PC-3 (cell line): ENCODE measurements at regions not wholly inside any gene's neighbourhood (a gene's known extent, or its start where the extent isn't known, plus 50 kb on each side); places are given as distances from the start of the nearest gene placed in this dataset.

Source experiments
- ATAC-seq: fragments of 200-7000 bp; cut with Tn5 transposase; 2 replicates; pipeline ENCODE4 v1.9.1; 2020; ENCODE audit warnings: mild to moderate bottlenecking, moderate library complexity
- BruUV-seq: library from RNA; stranded (reverse); fragments of 400-500 nt; replicated peaks from 2 replicates; lab custom pipeline; 2021; lab: Mats Ljungman, UMichigan
- CTCF ChIA-PET: fragments of 300-600 bp; sonication (Branson Sonifier 250); formaldehyde crosslinking; loops from one replicate; lab custom pipeline; 2022; ENCODE audit warnings: antibody characterized with exemption; lab: Charles Lee
- POLR2A ChIA-PET: fragments of 300-600 bp; sonication (Branson Sonifier 250); formaldehyde crosslinking; loops from one replicate; lab custom pipeline; 2022; ENCODE audit warnings: antibody characterized with exemption; ENCODE audit not compliant: unreplicated experiment; lab: Charles Lee
- DNase-seq: peaks from one replicate; pipeline ENCODE4 v3.0.0-alpha.2; 2015
- H2AFZ ChIP-seq: fragments of 300-600 bp; sonication (generic); 2 replicates; pipeline ENCODE4 v1.6.0; 2016; ENCODE audit warnings: antibody characterized with exemption, low read length
- H3F3A ChIP-seq: fragments of 300-600 bp; sonication (generic); one replicate; pipeline ENCODE4 v1.6.0; 2017; ENCODE audit warnings: antibody characterized with exemption, low read length, control low read depth, mild to moderate bottlenecking; ENCODE audit not compliant: unreplicated experiment
- H3K27ac ChIP-seq: fragments of 300-600 bp; sonication (generic); 2 replicates; pipeline ENCODE4 v1.5.1; 2016; ENCODE audit warnings: mild to moderate bottlenecking, low read length
- H3K27me3 ChIP-seq: fragments of 300-600 bp; sonication (generic); 2 replicates; pipeline ENCODE4 v1.6.1; 2016; ENCODE audit warnings: low read length, mixed read lengths
- H3K36me3 ChIP-seq: fragments of 300-600 bp; sonication (generic); 2 replicates; pipeline ENCODE4 v1.6.1; 2016; ENCODE audit warnings: low read depth, mixed run types, low read length, mixed read lengths
- H3K4me1 ChIP-seq: fragments of 300-600 bp; sonication (generic); 2 replicates; pipeline ENCODE4 v1.5.1; 2016; ENCODE audit warnings: low read length; ENCODE audit not compliant: insufficient read depth
- H3K4me2 ChIP-seq: fragments of 300-600 bp; sonication (generic); 2 replicates; pipeline ENCODE4 v1.6.0; 2016; ENCODE audit warnings: low read length
- H3K4me3 ChIP-seq: fragments of 300-600 bp; sonication (generic); 2 replicates; pipeline ENCODE4 v1.5.1; 2016; ENCODE audit warnings: mild to moderate bottlenecking, low read length, mixed read lengths
- H3K79me2 ChIP-seq: fragments of 300-600 bp; sonication (generic); 2 replicates; pipeline ENCODE4 v1.6.1; 2017; ENCODE audit warnings: low read length, mixed read lengths
- H3K9ac ChIP-seq: fragments of 300-600 bp; sonication (generic); 2 replicates; pipeline ENCODE4 v1.6.0; 2016; ENCODE audit warnings: mild to moderate bottlenecking, low read length
- H3K9me2 ChIP-seq: fragments of 300-600 bp; sonication (generic); replicated peaks from 2 replicates; pipeline ENCODE4 v1.6.1; 2016; ENCODE audit warnings: mixed run types, low read length, mixed read lengths
- H3K9me3 ChIP-seq: fragments of 300-600 bp; sonication (generic); 2 replicates; pipeline ENCODE4 v1.6.1; 2016; ENCODE audit warnings: low read length, mixed read lengths
- H4K20me1 ChIP-seq: fragments of 300-600 bp; sonication (generic); 2 replicates; pipeline ENCODE4 v1.6.1; 2016; ENCODE audit warnings: low read length, mixed read lengths
- CTCF ChIP-seq: fragments of 300-600 bp; sonication (generic); conservative IDR thresholded peaks from 2 replicates; pipeline ENCODE4 v1.5.1; 2017; ENCODE audit warnings: antibody characterized with exemption, low read depth, mild to moderate bottlenecking, low read length
- EZH2 ChIP-seq: fragments of 300-600 bp; sonication (generic); IDR thresholded peaks from one replicate; pipeline ENCODE4 v1.6.1; 2017; ENCODE audit warnings: antibody characterized with exemption, mild to moderate bottlenecking, low read length; ENCODE audit not compliant: unreplicated experiment
- EZH2phosphoT487 ChIP-seq: fragments of 300-600 bp; sonication (generic); IDR thresholded peaks from 2 replicates; pipeline ENCODE4 v1.6.1; 2018; ENCODE audit warnings: mild to moderate bottlenecking, antibody characterized with exemption, low read length, borderline replicate concordance
- intact Hi-C: fragments of 100-400 bp; cut with micrococcal nuclease; formaldehyde crosslinking; loops from 2 replicates; pipeline ENCODE4 v1.9.0; 2023

DNA sequence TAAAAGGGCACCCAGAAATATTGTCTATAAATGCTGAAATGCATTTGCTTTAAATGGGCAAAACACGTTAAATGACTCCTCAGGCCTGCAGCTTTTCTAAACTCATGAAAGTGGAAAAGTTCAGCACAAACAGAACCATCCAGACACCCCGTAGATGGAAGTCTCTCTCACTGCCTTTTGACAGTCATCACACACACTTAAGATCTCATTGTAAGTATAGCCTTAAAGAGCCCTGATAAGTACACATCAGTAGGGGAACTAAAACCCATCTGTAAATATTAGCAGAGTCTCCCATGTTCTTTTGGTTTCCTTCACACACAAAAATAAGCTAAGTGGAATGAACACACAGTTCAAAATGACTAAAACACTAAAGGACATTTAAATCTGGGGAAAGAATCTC, 166.7 kb downstream of the LTN1 start:
- Histone ChIP-seq H3K36me3 (no peaks in the 10 kb centered on the region), H3K9ac (no peak overlapping the region), H4K20me1 (no peaks in the 10 kb centered on the region), H3K4me3 (no peak overlapping the region), H3K4me2 (no peak overlapping the region), H2AFZ (no peak overlapping the region), H3K79me2 (no peaks in the 10 kb centered on the region), H3K9me3 (no peaks in the 10 kb centered on the region), H3K27me3 (no peaks in the 10 kb centered on the region), H3K27ac (no peak overlapping the region), H3K4me1 (peaks cover 10% of the 10 kb centered on the region), H3F3A (no peaks in the 10 kb centered on the region), H3K9me2 (no peaks in the 10 kb centered on the region)
- no peak for TF ChIP-seq EZH2
- TF ChIP-seq CTCF: no peak
- no peak for TF ChIP-seq EZH2phosphoT487
- ChIA-PET POLR2A (no interaction called here), CTCF (no interaction called here)
- DNase-seq (no peak), ATAC-seq (no peak)
- intact Hi-C loops: no loop called here
- no TSS peak for BruUV-seq

GRCh38 chr21:28823429-28823828, 169.2 kb downstream of the LTN1 start:
- ChIA-PET CTCF (no interaction called here), POLR2A (no interaction called here)
- no peaks in the 10 kb centered on the region for H3K27me3 ChIP-seq
- no peaks in the 10 kb centered on the region for H3K9me2 ChIP-seq
- DNase-seq (no peak), ATAC-seq (no peak)
- no TSS peak for BruUV-seq
- H2AFZ ChIP-seq: no peak overlapping the region
- intact Hi-C loops: no loop called here
- H4K20me1 ChIP-seq: no peaks in the 10 kb centered on the region
- H3K4me3 ChIP-seq: no peak overlapping the region
- H3K4me1 ChIP-seq: peaks cover 10% of the 10 kb centered on the region
- no peaks in the 10 kb centered on the region for H3K79me2 ChIP-seq
- H3F3A ChIP-seq: no peaks in the 10 kb centered on the region
- no peaks in the 10 kb centered on the region for H3K36me3 ChIP-seq
- no peaks in the 10 kb centered on the region for H3K9me3 ChIP-seq
- no peak for TF ChIP-seq EZH2phosphoT487
- TF ChIP-seq EZH2: no peak
- no peak for TF ChIP-seq CTCF
- no peak overlapping the region for H3K9ac ChIP-seq
- H3K27ac ChIP-seq: no peak overlapping the region
- no peak overlapping the region for H3K4me2 ChIP-seq

GRCh38 chr21:28822486-28823335, 170.0 kb downstream of the LTN1 start:
- intact Hi-C loops: no loop called here
- H2AFZ ChIP-seq: no peak overlapping the region
- CTCF ChIA-PET: no interaction called here
- no peaks in the 10 kb centered on the region for H3K9me2 ChIP-seq
- H3F3A ChIP-seq: no peaks in the 10 kb centered on the region
- TF ChIP-seq EZH2: no peak
- no peak for TF ChIP-seq EZH2phosphoT487
- no peak for TF ChIP-seq CTCF
- peak; percentile 83 for ATAC-seq
- no peaks in the 10 kb centered on the region for H3K27me3 ChIP-seq
- POLR2A ChIA-PET: no interaction called here
- peaks cover 10% of the 10 kb centered on the region for H3K4me1 ChIP-seq
- H3K4me2 ChIP-seq: 0 out of 2 replicates have a peak overlapping the region, but pooled peaks have one; percentile 11
- no peaks in the 10 kb centered on the region for H3K36me3 ChIP-seq
- H3K9me3 ChIP-seq: no peaks in the 10 kb centered on the region
- H3K4me3 ChIP-seq: no peak overlapping the region
- BruUV-seq: no TSS peak
- H3K79me2 ChIP-seq: no peaks in the 10 kb centered on the region
- peak; percentile 53 for DNase-seq
- no peak overlapping the region for H3K9ac ChIP-seq
- H4K20me1 ChIP-seq: no peaks in the 10 kb centered on the region
- no peak overlapping the region for H3K27ac ChIP-seq
